ENCODE measurements at regions not wholly inside any gene's neighbourhood (a gene's known extent, or its start where the extent isn't known, plus 50 kb on each side); places are given as distances from the start of the nearest gene placed in this dataset.

DNA sequence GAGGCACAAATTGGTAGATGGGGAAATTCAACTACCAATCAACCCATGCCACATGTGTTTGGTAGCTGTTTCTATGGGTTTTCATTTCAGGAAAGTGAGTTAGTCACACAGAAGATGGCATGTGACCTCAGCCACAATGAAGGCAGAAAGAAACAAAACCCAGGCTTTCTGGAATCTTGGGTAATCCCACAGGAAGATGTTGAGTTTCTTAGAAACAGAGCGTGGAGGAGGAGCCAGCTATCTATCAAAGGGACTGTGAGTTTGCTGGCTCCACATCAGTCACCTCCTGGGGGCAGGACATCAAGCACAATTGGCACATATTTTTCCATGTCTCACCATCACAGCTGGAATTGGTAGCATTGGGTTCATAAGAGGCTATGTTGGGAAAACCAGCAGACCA is 188.9 kb upstream of the PLXNA2 start:
- TF ChIP-seq EZH2 (IDR thresholded peaks at IDR 0.05; ENCODE audit: insufficient read depth, poor library complexity, severe bottlenecking) (no peak), EZH2phosphoT487 (IDR thresholded peaks at IDR 0.05; ENCODE audit: insufficient read depth, low read depth) (no peak)
